K562 (cell line): ENCODE measurements at regions not wholly inside any gene's neighbourhood (a gene's known extent, or its start where the extent isn't known, plus 50 kb on each side); places are given as distances from the start of the nearest gene placed in this dataset.

ENCODE experiments used
- ATAC-seq: fragments of 200-7000 bp; cut with Tn5 transposase; 3 replicates; pipeline ENCODE4 v1.9.1; 2020; ENCODE audit warnings: moderate library complexity
- BruUV-seq: library from RNA; stranded (reverse); fragments of 400-500 nt; replicated peaks from 2 replicates; lab custom pipeline; 2021; lab: Mats Ljungman, UMichigan
- CTCF ChIA-PET: fragments of 300-600 bp; formaldehyde crosslinking; extraction: SDS; loops from one replicate; lab custom pipeline; 2021; ENCODE audit warnings: low intra/inter-chr PET ratio; lab: Yijun Ruan, JAX
- POLR2A ChIA-PET: fragments of 300-600, 350-650 bp; sonication (Branson Sonifier 250); formaldehyde crosslinking; extraction: SDS; loops from one replicate; lab custom pipeline; 2021; ENCODE audit warnings: antibody characterized with exemption, inconsistent platforms; lab: Yijun Ruan, JAX
- DNase-seq, 4 experiments: peaks; one replicate each; pipeline versions ENCODE4 v3.0.0 to v3.0.0-alpha.2; 2011 to 2018; ENCODE audit warnings: low spot score in 3 of 4, mixed read lengths in 3 of 4; ENCODE audit errors: extremely low read depth in 1 of 4
- FAIRE-seq: peaks from 2 replicates; lab custom pipeline; 2011; peaks lifted over from hg19 to GRCh38; lab: Jason Lieb, UNC
- H2AFZ ChIP-seq: 2 replicates; pipeline ENCODE4 v1.6.0; 2011; ENCODE audit warnings: low read depth, low read length, control low read depth, inconsistent platforms
- H3K27ac ChIP-seq: fragments of 200-600 bp; 3 replicates; pipeline ENCODE4 v1.8.0; 2011; ENCODE audit warnings: low read depth, mild to moderate bottlenecking, control low read depth, inconsistent platforms, low read length, moderate library complexity, mixed read lengths; ENCODE audit errors: extremely low read depth
- H3K27me3 ChIP-seq, 2 experiments: fragments of 300-600 bp in 1 of 2; 2 replicates in 1 of 2; 3 replicates in 1 of 2; pipeline versions ENCODE4 v1.6.0 to v1.8.0; 2011; ENCODE audit warnings: inconsistent platforms in 2 of 2, low read length in 2 of 2, mild to moderate bottlenecking in 1 of 2, mixed read lengths in 1 of 2, moderate library complexity in 1 of 2; ENCODE audit not compliant: control insufficient read depth in 2 of 2, insufficient read depth in 2 of 2
- H3K36me3 ChIP-seq: fragments of 300-600 bp; 3 replicates; pipeline ENCODE4 v1.8.0; 2011; ENCODE audit warnings: mild to moderate bottlenecking, low read length, inconsistent platforms; ENCODE audit not compliant: control insufficient read depth, insufficient read depth
- H3K4me1 ChIP-seq, 2 experiments: fragments of 200-600 bp in 1 of 2; replicated peaks in 1 of 2; 2 replicates in 1 of 2; 3 replicates in 1 of 2; pipeline versions ENCODE4 v1.5.1 to v1.8.0; 2011; ENCODE audit warnings: inconsistent platforms in 2 of 2, low read length in 2 of 2, mild to moderate bottlenecking in 1 of 2, mixed read lengths in 1 of 2, moderate library complexity in 1 of 2; ENCODE audit not compliant: control insufficient read depth in 2 of 2, insufficient read depth in 2 of 2
- H3K4me2 ChIP-seq: 2 replicates; pipeline ENCODE4 v1.6.1; 2011; ENCODE audit warnings: low read length, control low read depth, inconsistent platforms, mixed read lengths; ENCODE audit not compliant: insufficient read depth
- H3K4me3 ChIP-seq: fragments of 200-600 bp; sonication (generic), shearing (Covaris generic); 2 replicates; pipeline ENCODE4 v1.5.1; 2016; ENCODE audit warnings: control low read depth, inconsistent platforms
- H3K79me2 ChIP-seq: fragments of 200-600 bp; 3 replicates; pipeline ENCODE4 v1.8.0; 2011; ENCODE audit warnings: low read length, inconsistent platforms; ENCODE audit not compliant: control insufficient read depth, insufficient read depth
- H3K9ac ChIP-seq, 2 experiments: 2 replicates each; pipeline versions ENCODE4 v1.6.0 to v1.6.1; 2011; ENCODE audit warnings: low read depth in 2 of 2, low read length in 2 of 2, control low read depth in 1 of 2, inconsistent platforms in 1 of 2, mild to moderate bottlenecking in 1 of 2, mixed read lengths in 1 of 2; ENCODE audit not compliant: insufficient read depth in 1 of 2
- H3K9me1 ChIP-seq: one replicate; pipeline ENCODE4 v1.6.0; 2011; ENCODE audit warnings: inconsistent platforms, mild to moderate bottlenecking, low read length, moderate library complexity; ENCODE audit not compliant: control insufficient read depth, insufficient read depth
- H3K9me3 ChIP-seq: replicated peaks from 2 replicates; pipeline ENCODE4 v1.5.1; 2011; ENCODE audit warnings: low read depth, low read length, inconsistent platforms; ENCODE audit not compliant: control insufficient read depth, insufficient read depth
- H4K20me1 ChIP-seq: replicated peaks from 2 replicates; pipeline ENCODE4 v1.6.1; 2011; ENCODE audit warnings: low read length, inconsistent platforms, mixed read lengths; ENCODE audit not compliant: control insufficient read depth, insufficient read depth
- FOXM1 ChIP-seq, 2 experiments: fragments of 450-650 bp in 1 of 2; sonication (generic) in 1 of 2; formaldehyde crosslinking in 1 of 2; IDR thresholded peaks; 2 replicates each; pipeline versions ENCODE4 v1.6.1 to v1.9.0; 2017 to 2022; ENCODE audit warnings: low read depth in 2 of 2, mild to moderate bottlenecking in 2 of 2, missing genetic modification reagents in 1 of 2, moderate library complexity in 1 of 2
- GTF2E2 ChIP-seq: fragments of 200-800 bp; sonication (Bioruptor generic); IDR thresholded peaks from 2 replicates; pipeline ENCODE4 v1.6.1; 2016; ENCODE audit warnings: missing genetic modification characterization, missing compliant biosample characterization
- HDAC1 ChIP-seq, 2 experiments: fragments of 450-650 bp; IDR thresholded peaks; 2 replicates each; pipeline ENCODE4 v1.6.1; 2016 to 2017; ENCODE audit warnings: inconsistent platforms in 1 of 2, mild to moderate bottlenecking in 1 of 2, moderate library complexity in 1 of 2
- ILK ChIP-seq: fragments of 450-650 bp; IDR thresholded peaks from 2 replicates; pipeline ENCODE4 v1.6.1; 2016; ENCODE audit warnings: missing genetic modification characterization, low read depth, mild to moderate bottlenecking, missing compliant biosample characterization, moderate library complexity, borderline replicate concordance
- L3MBTL2 ChIP-seq: fragments of 450-650 bp; IDR thresholded peaks from 2 replicates; pipeline ENCODE4 v1.6.1; 2016; ENCODE audit warnings: mild to moderate bottlenecking, moderate library complexity
- POLR3A ChIP-seq: IDR thresholded peaks from 2 replicates; pipeline ENCODE4 v1.6.1; 2011; ENCODE audit warnings: borderline replicate concordance, mild to moderate bottlenecking, moderate library complexity; ENCODE audit not compliant: insufficient read length, insufficient read depth; ENCODE audit errors: extremely low read depth
- TAF7 ChIP-seq: fragments of 450-650 bp; IDR thresholded peaks from 2 replicates; pipeline ENCODE4 v1.6.1; 2016; ENCODE audit warnings: missing genetic modification characterization, missing compliant biosample characterization
- TEAD4 ChIP-seq, 2 experiments: sonication (generic) in 1 of 2; formaldehyde crosslinking in 1 of 2; IDR thresholded peaks; 2 replicates each; pipeline versions ENCODE4 v1.6.1 to v1.8.0; 2012 to 2022; ENCODE audit warnings: borderline replicate concordance in 1 of 2, inconsistent platforms in 1 of 2, low read length in 1 of 2, mild to moderate bottlenecking in 1 of 2, missing genetic modification reagents in 1 of 2
- ZNF134 ChIP-seq: fragments of 250-450 bp; sonication (Bioruptor Pico); conservative IDR thresholded peaks from 2 replicates; pipeline ENCODE4 v1.4.0; 2020
- ZNF75A ChIP-seq: fragments of 450-650 bp; formaldehyde crosslinking; IDR thresholded peaks from 2 replicates; pipeline ENCODE4 v1.4.0; 2020; ENCODE audit warnings: mild to moderate bottlenecking
- WGBS: fragments of 100-300 bp; shearing (Covaris generic); methylation state at CpG from one replicate; pipeline ENCODE4 v1.1.6; 2016; ENCODE audit warnings: low coverage, mixed read lengths; ENCODE audit not compliant: insufficient coverage; ENCODE audit errors: missing lambda C conversion rate; 5-methylcytosine and 5-hydroxymethylcytosine counted together
- in situ Hi-C: fragments of 300-500 bp; cut with MboI; formaldehyde crosslinking; loops from 4 replicates; pipeline ENCODE4 v1.15.0; 2018; ENCODE audit warnings: inconsistent platforms, mixed read lengths
- intact Hi-C: fragments of 100-400 bp; cut with micrococcal nuclease; formaldehyde crosslinking; loops from 2 replicates; pipeline ENCODE4 v1.14.2; 2022

- H3K79me2 ChIP-seq, result no peaks in the 10 kb centered on the region
- ChIA-PET POLR2A (no interaction called here), CTCF (no interaction called here)
- no peak for TF ChIP-seq GTF2E2 (tag)
- no peak for TF ChIP-seq POLR3A
- TF ChIP-seq ZNF134 (CRISPR knock-in tag), result no peak
- TF ChIP-seq ILK (tag), result no peak
- no peak for TF ChIP-seq TAF7
- no peak for TF ChIP-seq TEAD4 (IDR thresholded peaks at IDR 0.05; ENCODE audit: low read length)
- TF ChIP-seq TEAD4 (CRISPR knock-in tag; IDR thresholded peaks at IDR 0.05; ENCODE audit: borderline replicate concordance), result no peak
- TF ChIP-seq L3MBTL2, result no peak
- no peak for TF ChIP-seq HDAC1 (IDR thresholded peaks at IDR 0.05)
- TF ChIP-seq ZNF75A (CRISPR knock-in tag), result no peak
- TF ChIP-seq FOXM1 (IDR thresholded peaks at IDR 0.05; ENCODE audit: low read depth), result no peak
- no peak for TF ChIP-seq FOXM1 (CRISPR knock-in tag; IDR thresholded peaks at IDR 0.05; ENCODE audit: low read depth)
- no peaks in the 10 kb centered on the region for H3K9me1 ChIP-seq
- BruUV-seq, result no TSS peak
- no peaks in the 10 kb centered on the region for H3K27me3 ChIP-seq
- no peaks in the 10 kb centered on the region for H3K4me1 ChIP-seq
- H3K9me3 ChIP-seq, result no peaks in the 10 kb centered on the region
- intact Hi-C loops, result no loop called here
- no peaks in the 10 kb centered on the region for H4K20me1 ChIP-seq
- ATAC-seq (no peak), FAIRE-seq (no peak), DNase-seq (no peak)
- in situ Hi-C loops, result loop anchor here (25.0 kb wide), 1 partner anchor 491 kb away; the partner anchor contains the start of gene RHOB
- H3K36me3 ChIP-seq, result no peaks in the 10 kb centered on the region
- no peak overlapping the region for H3K27ac ChIP-seq
- H3K9ac ChIP-seq, result no peak overlapping the region
- WGBS, result 0% methylated on average over 3 of the region's 3 CpGs
- no peak overlapping the region for H3K4me2 ChIP-seq
- no peak overlapping the region for H3K4me3 ChIP-seq
- H2AFZ ChIP-seq, result no peak overlapping the region
Measured at GRCh38 chr2:20928617-20929016, 105.7 kb upstream of the LDAH start.
